Left ventricle myocardium inferior (tissue), 1 donor: ENCODE measurements at regions not wholly inside any gene's neighbourhood (a gene's known extent, or its start where the extent isn't known, plus 50 kb on each side); places are given as distances from the start of the nearest gene placed in this dataset.

Experiments used
- DNase-seq: peaks from one replicate; pipeline ENCODE4 v3.0.0-alpha.2; 2020
- H3K27ac ChIP-seq: fragments of 200-600 bp; replicated peaks from 2 replicates; pipeline ENCODE4 v1.8.0; 2021
- H3K27me3 ChIP-seq: fragments of 200-600 bp; 2 replicates; pipeline ENCODE4 v1.8.0; 2021; ENCODE audit warnings: low read depth
- H3K36me3 ChIP-seq: fragments of 200-600 bp; 2 replicates; pipeline ENCODE4 v1.8.0; 2021
- H3K4me1 ChIP-seq: fragments of 200-600 bp; 2 replicates; pipeline ENCODE4 v1.8.0; 2021
- H3K4me3 ChIP-seq: fragments of 200-600 bp; 2 replicates; pipeline ENCODE4 v1.8.0; 2021; ENCODE audit warnings: mild to moderate bottlenecking, moderate library complexity
- H3K9me3 ChIP-seq: fragments of 200-600 bp; replicated peaks from 2 replicates; pipeline ENCODE4 v1.8.0; 2021
- intact Hi-C: fragments of 100-400 bp; cut with micrococcal nuclease; formaldehyde crosslinking; loops from one replicate; pipeline ENCODE4 v1.11.0; 2022
- TF ChIP-seq, protein P1 (sequence below): fragments of 200-600 bp; IDR thresholded peaks from 2 replicates; pipeline ENCODE4 v1.8.0; 2021; ENCODE audit warnings: antibody characterized with exemption, mild to moderate bottlenecking, borderline replicate concordance
- donor health status: DM: no; HTN: yes; CAD: no; lungs with severe emphysema.

- Histone ChIP-seq H3K36me3 (no peaks in the 10 kb centered on the region), H3K9me3 (peaks cover 12% of the 10 kb centered on the region), H3K27ac (no peak overlapping the region), H3K4me3 (no peak overlapping the region), H3K4me1 (no peaks in the 10 kb centered on the region), H3K27me3 (no peaks in the 10 kb centered on the region)
- TF ChIP-seq, protein P1, sequence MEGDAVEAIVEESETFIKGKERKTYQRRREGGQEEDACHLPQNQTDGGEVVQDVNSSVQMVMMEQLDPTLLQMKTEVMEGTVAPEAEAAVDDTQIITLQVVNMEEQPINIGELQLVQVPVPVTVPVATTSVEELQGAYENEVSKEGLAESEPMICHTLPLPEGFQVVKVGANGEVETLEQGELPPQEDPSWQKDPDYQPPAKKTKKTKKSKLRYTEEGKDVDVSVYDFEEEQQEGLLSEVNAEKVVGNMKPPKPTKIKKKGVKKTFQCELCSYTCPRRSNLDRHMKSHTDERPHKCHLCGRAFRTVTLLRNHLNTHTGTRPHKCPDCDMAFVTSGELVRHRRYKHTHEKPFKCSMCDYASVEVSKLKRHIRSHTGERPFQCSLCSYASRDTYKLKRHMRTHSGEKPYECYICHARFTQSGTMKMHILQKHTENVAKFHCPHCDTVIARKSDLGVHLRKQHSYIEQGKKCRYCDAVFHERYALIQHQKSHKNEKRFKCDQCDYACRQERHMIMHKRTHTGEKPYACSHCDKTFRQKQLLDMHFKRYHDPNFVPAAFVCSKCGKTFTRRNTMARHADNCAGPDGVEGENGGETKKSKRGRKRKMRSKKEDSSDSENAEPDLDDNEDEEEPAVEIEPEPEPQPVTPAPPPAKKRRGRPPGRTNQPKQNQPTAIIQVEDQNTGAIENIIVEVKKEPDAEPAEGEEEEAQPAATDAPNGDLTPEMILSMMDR, result no peak
- intact Hi-C loops, result no loop called here
- no peak for DNase-seq
Measured at GRCh38 chr1:60716472-60716871, 365.9 kb upstream of the NFIA start.

DNA sequence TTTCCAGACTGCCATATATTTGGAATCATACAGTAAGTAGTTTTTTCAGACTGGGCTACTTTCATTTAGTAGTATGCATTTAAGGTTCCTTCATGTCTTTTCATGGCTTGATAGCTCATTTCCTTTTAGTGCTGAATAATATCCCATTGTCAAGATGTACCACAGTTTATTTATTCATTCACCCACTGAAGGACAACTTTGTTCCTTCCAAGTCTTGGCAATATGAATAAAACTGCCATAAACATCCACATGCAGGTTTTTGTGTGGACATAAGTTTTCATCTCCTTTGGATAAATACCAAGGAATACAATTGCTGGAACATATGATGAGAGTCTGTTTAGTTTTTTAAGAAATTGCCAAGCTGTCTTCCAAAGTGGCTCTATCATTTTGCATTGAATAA is 366.4 kb upstream of the NFIA start:
- no peak overlapping the region for H3K4me3 ChIP-seq
- H3K4me1 ChIP-seq, result no peaks in the 10 kb centered on the region
- H3K36me3 ChIP-seq, result no peaks in the 10 kb centered on the region
- H3K27ac ChIP-seq, result no peak overlapping the region
- TF ChIP-seq, protein P1, result no peak
- intact Hi-C loops, result no loop called here
- no peaks in the 10 kb centered on the region for H3K27me3 ChIP-seq
- no peak for DNase-seq
- peaks cover 12% of the 10 kb centered on the region for H3K9me3 ChIP-seq

DNA sequence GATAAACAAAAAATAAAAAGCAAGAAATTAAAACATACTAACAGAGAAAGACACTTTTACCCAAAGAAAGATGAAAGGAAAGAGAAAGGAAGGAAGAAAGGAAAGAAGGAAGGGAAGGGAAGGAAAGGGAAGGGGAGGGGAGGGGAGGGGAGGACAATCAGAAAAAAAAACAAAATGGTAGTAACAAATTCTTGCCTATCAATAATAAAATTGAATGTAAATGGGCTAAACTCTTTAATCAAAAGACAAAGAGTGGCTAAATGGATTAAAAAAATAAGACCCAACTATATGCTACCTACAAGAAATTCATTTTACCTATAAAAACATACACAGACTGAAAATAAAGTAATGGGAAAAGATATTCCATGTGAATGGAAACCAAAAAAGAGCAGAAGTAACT is 372.9 kb upstream of the NFIA start:
- Histone ChIP-seq H3K36me3 (no peaks in the 10 kb centered on the region), H3K9me3 (peaks cover 19% of the 10 kb centered on the region), H3K27me3 (no peaks in the 10 kb centered on the region), H3K27ac (no peak overlapping the region), H3K4me3 (no peak overlapping the region), H3K4me1 (no peaks in the 10 kb centered on the region)
- no peak for DNase-seq
- intact Hi-C loops, result no loop called here
- TF ChIP-seq, protein P1, result no peak

- intact Hi-C loops, result no loop called here
- DNase-seq, result no peak
- no peaks in the 10 kb centered on the region for H3K4me1 ChIP-seq
- H3K4me3 ChIP-seq, result no peak overlapping the region
- no peaks in the 10 kb centered on the region for H3K36me3 ChIP-seq
- TF ChIP-seq, protein P1, result no peak
- peaks cover 5% of the 10 kb centered on the region for H3K9me3 ChIP-seq
- H3K27ac ChIP-seq, result no peak overlapping the region
- H3K27me3 ChIP-seq, result no peaks in the 10 kb centered on the region
Measured at GRCh38 chr1:60705026-60705425, 377.3 kb upstream of the NFIA start.

DNA sequence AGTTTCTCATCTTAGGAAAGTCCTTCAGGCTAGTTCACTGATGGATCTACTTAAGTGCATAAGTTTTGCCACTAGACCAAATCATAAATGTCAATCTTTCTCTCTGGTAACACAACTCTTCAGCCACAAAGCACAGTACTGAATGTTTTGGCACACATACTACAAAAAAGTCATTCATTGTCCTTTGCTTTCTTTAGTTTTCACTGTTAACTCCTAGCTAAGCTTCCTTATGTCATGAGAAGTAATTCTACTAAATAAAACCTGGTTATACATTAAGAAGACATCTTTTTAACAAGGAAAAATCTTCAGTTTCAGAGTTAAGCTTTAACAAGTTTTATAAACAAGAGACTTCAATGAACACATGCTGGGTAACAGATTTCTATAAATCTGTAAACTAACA is 379.2 kb upstream of the NFIA start:
- H3K27me3 ChIP-seq, result no peaks in the 10 kb centered on the region
- peaks cover 3% of the 10 kb centered on the region for H3K9me3 ChIP-seq
- H3K4me3 ChIP-seq, result no peak overlapping the region
- TF ChIP-seq, protein P1, result no peak
- H3K4me1 ChIP-seq, result no peaks in the 10 kb centered on the region
- no peaks in the 10 kb centered on the region for H3K36me3 ChIP-seq
- intact Hi-C loops, result no loop called here
- no peak for DNase-seq
- H3K27ac ChIP-seq, result no peak overlapping the region

GRCh38 chr1:60699325-60699724 is 383.0 kb upstream of the NFIA start:
- Histone ChIP-seq H3K9me3 (no peaks in the 10 kb centered on the region), H3K4me1 (peaks cover 21% of the 10 kb centered on the region), H3K36me3 (no peaks in the 10 kb centered on the region), H3K27ac (no peak overlapping the region), H3K4me3 (no peak overlapping the region), H3K27me3 (no peaks in the 10 kb centered on the region)
- TF ChIP-seq, protein P1, result no peak
- no peak for DNase-seq
- intact Hi-C loops, result no loop called here
